HEK293 (cell line): ENCODE measurements at regions not wholly inside any gene's neighbourhood (a gene's known extent, or its start where the extent isn't known, plus 50 kb on each side); places are given as distances from the start of the nearest gene placed in this dataset.
"Not testable (repeated sequence)": the region's sequence is repeated elsewhere in the genome, so short reads cannot be mapped to it uniquely, and the experiment has no call there.

Experiments used
- CTCF ChIA-PET: fragments of 350-600 bp; formaldehyde crosslinking; extraction: SDS; loops from one replicate; lab custom pipeline; 2021; ENCODE audit warnings: antibody characterized with exemption; lab: Yijun Ruan, JAX
- POLR2A ChIA-PET: fragments of 300-600 bp; formaldehyde crosslinking; extraction: SDS; loops from one replicate; lab custom pipeline; 2020; ENCODE audit warnings: antibody characterized with exemption, inconsistent platforms; lab: Yijun Ruan, JAX
- H3K27ac ChIP-seq: fragments of 200-500 bp; sonication (Bioruptor generic); 2 replicates; pipeline ENCODE4 v1.5.1; 2014; ENCODE audit warnings: low read depth, low read length, control low read depth, inconsistent platforms; ENCODE audit errors: extremely low read depth
- H3K36me3 ChIP-seq, 2 experiments: fragments of 200-500 bp in 1 of 2; sonication (Bioruptor generic) in 1 of 2; 1 replicate in 1 of 2; 2 replicates in 1 of 2; pipeline ENCODE4 v1.5.1; 2014 to 2017; ENCODE audit warnings: inconsistent platforms in 2 of 2, low read length in 2 of 2; ENCODE audit not compliant: control insufficient read depth in 2 of 2, insufficient read depth in 1 of 2
- H3K4me1 ChIP-seq: fragments of 200-500 bp; sonication (Bioruptor generic); 2 replicates; pipeline ENCODE4 v1.5.1; 2014; ENCODE audit warnings: mild to moderate bottlenecking, low read length, inconsistent platforms; ENCODE audit not compliant: control insufficient read depth, insufficient read depth
- H3K4me3 ChIP-seq: 2 replicates; pipeline ENCODE4 v1.5.1; 2011; ENCODE audit warnings: low read depth, mild to moderate bottlenecking, control low read depth, low read length, moderate library complexity
- H3K9me3 ChIP-seq: fragments of 200-500 bp; sonication (Bioruptor generic); 2 replicates; pipeline ENCODE4 v1.5.1; 2014; ENCODE audit warnings: low read depth, low read length, inconsistent platforms; ENCODE audit not compliant: control insufficient read depth, insufficient read depth
- HOXD13 ChIP-seq: sonication (generic); formaldehyde crosslinking; IDR thresholded peaks from 2 replicates; pipeline ENCODE4 v1.8.0; 2022; ENCODE audit warnings: missing genetic modification reagents, borderline replicate concordance
- KLF16 ChIP-seq: fragments of 450-650 bp; formaldehyde crosslinking; IDR thresholded peaks from 2 replicates; pipeline ENCODE4 v1.5.1; 2017; ENCODE audit warnings: missing biosample characterization, missing genetic modification characterization
- OSR2 ChIP-seq: fragments of 450-650 bp; formaldehyde crosslinking; IDR thresholded peaks from 2 replicates; pipeline ENCODE4 v1.5.1; 2016; ENCODE audit warnings: missing biosample characterization, missing genetic modification characterization
- SCRT2 ChIP-seq: fragments of 450-650 bp; formaldehyde crosslinking; IDR thresholded peaks from 2 replicates; pipeline ENCODE4 v1.5.1; 2016; ENCODE audit warnings: missing biosample characterization, missing genetic modification characterization
- SETDB1 ChIP-seq: IDR thresholded peaks from one replicate; pipeline ENCODE4 v1.6.1; 2017; ENCODE audit warnings: mild to moderate bottlenecking, low read length, moderate library complexity, mixed read lengths; ENCODE audit not compliant: insufficient read length
- SP2 ChIP-seq: fragments of 450-650 bp; formaldehyde crosslinking; IDR thresholded peaks from 2 replicates; pipeline ENCODE4 v1.5.1; 2016; ENCODE audit warnings: missing biosample characterization, missing genetic modification characterization
- TRIM28 ChIP-seq: IDR thresholded peaks from 2 replicates; pipeline ENCODE4 v1.6.1; 2011; ENCODE audit warnings: low read length, control low read depth, borderline replicate concordance
- YY1 ChIP-seq: fragments of 450-650 bp; formaldehyde crosslinking; IDR thresholded peaks from 2 replicates; pipeline ENCODE4 v1.5.1; 2018; ENCODE audit warnings: missing biosample characterization, missing genetic modification characterization
- ZNF521 ChIP-seq: fragments of 450-650 bp; formaldehyde crosslinking; IDR thresholded peaks from 2 replicates; pipeline ENCODE4 v1.5.1; 2017; ENCODE audit warnings: missing biosample characterization, mild to moderate bottlenecking, missing genetic modification characterization
- ZNF548 ChIP-seq: fragments of 450-650 bp; formaldehyde crosslinking; IDR thresholded peaks from 2 replicates; pipeline ENCODE4 v1.5.1; 2016; ENCODE audit warnings: missing biosample characterization, missing genetic modification characterization
- ZNF768 ChIP-seq: fragments of 450-650 bp; formaldehyde crosslinking; IDR thresholded peaks from 2 replicates; pipeline ENCODE4 v1.5.1; 2018; ENCODE audit warnings: missing biosample characterization, mild to moderate bottlenecking, missing genetic modification characterization
- ZNF785 ChIP-seq: fragments of 450-650 bp; formaldehyde crosslinking; IDR thresholded peaks from 2 replicates; pipeline ENCODE4 v1.5.1; 2016; ENCODE audit warnings: missing biosample characterization, missing genetic modification characterization
- ZNF830 ChIP-seq: fragments of 450-650 bp; IDR thresholded peaks from 2 replicates; pipeline ENCODE4 v1.5.0; 2018; ENCODE audit warnings: missing biosample characterization, missing genetic modification characterization, low read depth, mild to moderate bottlenecking, moderate library complexity
- ZSCAN23 ChIP-seq: fragments of 450-650 bp; formaldehyde crosslinking; IDR thresholded peaks from 2 replicates; pipeline ENCODE4 v1.5.1; 2016; ENCODE audit warnings: missing biosample characterization, missing genetic modification characterization
- TF ChIP-seq, protein P1 (sequence below): fragments of 450-650 bp; formaldehyde crosslinking; IDR thresholded peaks from 2 replicates; pipeline ENCODE4 v1.5.1; 2016; ENCODE audit warnings: missing biosample characterization, missing genetic modification characterization
- TF ChIP-seq, protein P2 (sequence below): fragments of 450-650 bp; formaldehyde crosslinking; IDR thresholded peaks from 2 replicates; pipeline ENCODE4 v1.5.1; 2016; ENCODE audit warnings: missing biosample characterization, missing genetic modification characterization
- TF ChIP-seq, protein P3 (sequence below): fragments of 450-650 bp; formaldehyde crosslinking; IDR thresholded peaks from 2 replicates; pipeline ENCODE4 v1.5.1; 2016; ENCODE audit warnings: missing biosample characterization, missing genetic modification characterization, low read depth

DNA sequence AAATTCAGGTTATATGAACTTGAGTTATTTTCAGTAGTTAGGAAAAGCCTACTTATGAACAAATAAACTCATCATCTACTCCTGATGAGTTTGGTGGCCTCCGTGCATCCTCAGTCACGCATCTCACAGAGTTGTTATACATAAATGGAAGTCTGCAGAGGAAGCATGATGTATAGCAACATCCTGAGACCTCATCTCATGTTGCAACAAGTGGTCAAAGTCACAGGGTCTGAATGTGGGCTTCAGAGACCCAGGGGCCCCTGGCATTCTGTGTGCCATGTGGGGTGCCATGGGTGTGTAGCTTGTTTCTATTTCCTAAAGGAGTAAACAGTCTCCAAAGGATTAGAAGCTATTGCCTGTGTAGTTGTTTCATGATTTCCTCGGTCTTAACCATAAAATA lies 216.5 kb downstream of the IRX2 start (continued):
- TF ChIP-seq, protein P1, sequence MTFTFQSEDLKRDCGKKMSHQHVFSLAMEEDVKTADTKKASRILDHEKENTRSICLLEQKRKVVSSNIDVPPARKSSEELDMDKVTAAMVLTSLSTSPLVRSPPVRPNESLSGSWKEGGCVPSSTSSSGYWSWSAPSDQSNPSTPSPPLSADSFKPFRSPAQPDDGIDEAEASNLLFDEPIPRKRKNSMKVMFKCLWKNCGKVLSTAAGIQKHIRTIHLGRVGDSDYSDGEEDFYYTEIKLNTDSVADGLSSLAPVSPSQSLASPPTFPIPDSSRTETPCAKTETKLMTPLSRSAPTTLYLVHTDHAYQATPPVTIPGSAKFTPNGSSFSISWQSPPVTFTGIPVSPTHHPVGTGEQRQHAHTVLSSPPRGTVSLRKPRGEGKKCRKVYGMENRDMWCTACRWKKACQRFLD (tag by site-specific recombination), result no peak
- TF ChIP-seq, protein P2, sequence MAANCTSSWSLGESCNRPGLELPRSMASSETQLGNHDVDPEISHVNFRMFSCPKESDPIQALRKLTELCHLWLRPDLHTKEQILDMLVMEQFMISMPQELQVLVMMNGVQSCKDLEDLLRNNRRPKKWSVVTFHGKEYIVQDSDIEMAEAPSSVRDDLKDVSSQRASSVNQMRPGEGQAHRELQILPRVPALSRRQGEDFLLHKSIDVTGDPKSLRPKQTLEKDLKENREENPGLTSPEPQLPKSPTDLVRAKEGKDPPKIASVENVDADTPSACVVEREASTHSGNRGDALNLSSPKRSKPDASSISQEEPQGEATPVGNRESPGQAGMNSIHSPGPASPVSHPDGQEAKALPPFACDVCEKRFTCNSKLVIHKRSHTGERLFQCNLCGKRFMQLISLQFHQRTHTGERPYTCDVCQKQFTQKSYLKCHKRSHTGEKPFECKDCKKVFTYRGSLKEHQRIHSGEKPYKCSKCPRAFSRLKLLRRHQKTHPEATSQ (tag by site-specific recombination), result no peak
- TF ChIP-seq, protein P3, sequence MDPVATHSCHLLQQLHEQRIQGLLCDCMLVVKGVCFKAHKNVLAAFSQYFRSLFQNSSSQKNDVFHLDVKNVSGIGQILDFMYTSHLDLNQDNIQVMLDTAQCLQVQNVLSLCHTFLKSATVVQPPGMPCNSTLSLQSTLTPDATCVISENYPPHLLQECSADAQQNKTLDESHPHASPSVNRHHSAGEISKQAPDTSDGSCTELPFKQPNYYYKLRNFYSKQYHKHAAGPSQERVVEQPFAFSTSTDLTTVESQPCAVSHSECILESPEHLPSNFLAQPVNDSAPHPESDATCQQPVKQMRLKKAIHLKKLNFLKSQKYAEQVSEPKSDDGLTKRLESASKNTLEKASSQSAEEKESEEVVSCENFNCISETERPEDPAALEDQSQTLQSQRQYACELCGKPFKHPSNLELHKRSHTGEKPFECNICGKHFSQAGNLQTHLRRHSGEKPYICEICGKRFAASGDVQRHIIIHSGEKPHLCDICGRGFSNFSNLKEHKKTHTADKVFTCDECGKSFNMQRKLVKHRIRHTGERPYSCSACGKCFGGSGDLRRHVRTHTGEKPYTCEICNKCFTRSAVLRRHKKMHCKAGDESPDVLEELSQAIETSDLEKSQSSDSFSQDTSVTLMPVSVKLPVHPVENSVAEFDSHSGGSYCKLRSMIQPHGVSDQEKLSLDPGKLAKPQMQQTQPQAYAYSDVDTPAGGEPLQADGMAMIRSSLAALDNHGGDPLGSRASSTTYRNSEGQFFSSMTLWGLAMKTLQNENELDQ (tag by site-specific recombination), result no peak
- TF ChIP-seq ZSCAN23 (tag by site-specific recombination), result no peak
- no peak for TF ChIP-seq ZNF785 (tag by site-specific recombination)
- no peak for TF ChIP-seq KLF16
- no peak for TF ChIP-seq OSR2
- TF ChIP-seq, all 188 proteins: peak for 0

DNA sequence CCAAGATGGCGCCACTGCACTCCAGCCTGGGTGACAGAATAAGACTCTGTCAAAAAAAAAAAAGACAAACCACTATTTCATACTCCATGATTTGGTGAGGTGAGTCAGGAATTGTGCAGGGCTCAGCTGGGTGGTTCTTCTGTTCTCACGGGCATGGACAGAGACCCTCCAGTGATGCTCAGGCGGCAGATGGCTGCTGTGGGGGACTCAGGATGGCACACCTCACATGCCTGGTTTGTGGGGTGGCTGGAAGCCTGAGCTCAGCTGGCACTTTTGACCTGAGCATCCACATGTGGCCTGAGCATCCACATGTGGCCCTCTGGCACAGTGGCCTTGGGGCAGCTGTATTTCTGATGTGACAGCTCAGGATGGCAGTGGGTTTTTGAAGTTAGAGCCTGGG lies 217.2 kb downstream of the IRX2 start:
- CTCF ChIA-PET, result interaction anchor here (0.5 kb wide), 1 partner anchor 729 kb away, joined by 3 read pairs; no protein-coding TSS in a partner anchor
- POLR2A ChIA-PET, result no interaction called here

DNA sequence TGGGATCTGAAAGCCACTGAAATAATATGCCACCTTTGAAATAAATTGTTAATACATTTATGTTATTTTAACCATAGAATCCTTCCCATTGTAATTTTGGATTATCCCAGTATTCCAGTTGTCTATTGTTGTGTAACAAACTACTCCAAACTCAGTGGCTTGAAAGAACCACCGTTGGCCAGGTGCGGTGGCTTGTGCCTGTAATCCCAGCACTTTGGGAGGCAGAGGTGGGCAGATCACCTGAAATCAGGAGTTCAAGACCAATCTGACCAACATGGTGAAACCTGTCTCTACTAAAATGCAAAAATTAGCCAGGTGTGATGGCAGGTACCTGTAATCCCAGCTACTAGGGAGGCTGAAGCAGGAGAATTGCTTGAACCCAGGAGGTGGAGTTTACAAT lies 217.6 kb downstream of the IRX2 start:
- H3K4me1 ChIP-seq, H3K36me3 ChIP-seq, H3K4me3 ChIP-seq, CTCF ChIA-PET, POLR2A ChIA-PET, H3K9me3 ChIP-seq, H3K27ac ChIP-seq: not testable (repeated sequence)

More for the DNA sequence above, 217.2 kb downstream of the IRX2 start:
- TF ChIP-seq SCRT2 (tag by site-specific recombination), result no peak
- peak; percentile 63 for TF ChIP-seq SETDB1
- TF ChIP-seq SP2 (tag by site-specific recombination), result no peak
- TF ChIP-seq KLF16, result no peak
- TF ChIP-seq ZNF521 (tag by site-specific recombination), result no peak
- no peak for TF ChIP-seq YY1 (tag by site-specific recombination)
- TF ChIP-seq TRIM28, result peak; percentile 20; the same call in 1 of the 2 replicates
- TF ChIP-seq ZNF548 (tag by site-specific recombination), result no peak
- TF ChIP-seq ZNF768 (tag by site-specific recombination), result no peak
- TF ChIP-seq, all 188 proteins: peak for 2
- Histone ChIP-seq H3K4me1 (no peaks in the 10 kb centered on the region), H3K36me3 (no peaks in the 10 kb centered on the region), H3K27ac (no peak overlapping the region), H3K4me3 (no peak overlapping the region), H3K9me3 (no peaks in the 10 kb centered on the region)

DNA sequence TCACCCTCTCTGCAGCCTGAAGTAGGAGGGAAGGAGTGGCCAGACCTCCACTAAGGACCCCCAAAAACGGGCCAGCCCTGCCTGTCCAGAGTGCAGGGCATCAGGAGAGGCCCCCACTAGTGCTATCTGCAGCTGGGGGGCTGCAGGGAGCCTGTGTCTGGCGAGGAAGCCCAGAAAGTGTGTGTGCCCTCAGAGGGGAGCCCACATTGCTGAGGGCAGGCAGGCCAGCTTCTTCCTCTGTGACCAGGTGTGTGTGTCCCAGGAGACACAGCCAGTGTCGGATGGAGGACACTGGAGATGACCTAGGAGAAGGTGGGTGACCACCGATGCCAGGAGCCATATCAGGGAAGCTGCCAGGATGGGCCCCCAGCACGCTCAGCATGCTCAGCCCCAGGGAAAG lies 218.7 kb downstream of the IRX2 start:
- CTCF ChIA-PET, result no interaction called here
- H3K4me3 ChIP-seq, result no peak overlapping the region
- H3K27ac ChIP-seq, result no peak overlapping the region
- POLR2A ChIA-PET, result no interaction called here
- no peaks in the 10 kb centered on the region for H3K36me3 ChIP-seq
- no peaks in the 10 kb centered on the region for H3K9me3 ChIP-seq
- H3K4me1 ChIP-seq, result no peaks in the 10 kb centered on the region
- TF ChIP-seq TRIM28 (no peak), ZNF830 (tag by site-specific recombination) (no peak), HOXD13 (CRISPR knock-in tag) (no peak)
